Amygdala (tissue), 56 donors: ENCODE measurements at regions not wholly inside any gene's neighbourhood (a gene's known extent, or its start where the extent isn't known, plus 50 kb on each side); places are given as distances from the start of the nearest gene placed in this dataset.
A peak's percentile ranks its signal among the peaks of the same experiment; 100 is the strongest.

Experiments used
- DNase-seq, 56 donors: peaks; one replicate each; lab custom pipeline; 2025; lab: John Stamatoyannopoulos, UW

GRCh38 chr1:29708796-29709703, 472.7 kb downstream of the PTPRU start:
- DNase-seq, result no peak

- DNase-seq, result no peak
These were observed 472.1 kb downstream of the PTPRU start for GRCh38 chr1:29708381-29708780.

GRCh38 chr1:29707796-29708195, 471.5 kb downstream of the PTPRU start:
- DNase-seq, result no peak

- DNase-seq, result no peak
These were observed 470.6 kb downstream of the PTPRU start for GRCh38 chr1:29706936-29707335.

GRCh38 chr1:29704430-29704829, 468.1 kb downstream of the PTPRU start:
- DNase-seq, result no peak

GRCh38 chr1:29703596-29704370, 467.5 kb downstream of the PTPRU start:
- peak in 7 of 56 donors; percentile 10 to 31 (median 16) for DNase-seq

GRCh38 chr1:29700491-29700890, 464.2 kb downstream of the PTPRU start:
- no peak for DNase-seq

- DNase-seq, result no peak
These were observed 462.3 kb downstream of the PTPRU start for GRCh38 chr1:29698626-29699025.

GRCh38 chr1:29698033-29698432, 461.7 kb downstream of the PTPRU start:
- DNase-seq, result no peak

GRCh38 chr1:29697391-29697780, 461.1 kb downstream of the PTPRU start:
- no peak for DNase-seq

GRCh38 chr1:29696656-29697390, 460.5 kb downstream of the PTPRU start:
- no peak for DNase-seq

- no peak for DNase-seq
These were observed 459.5 kb downstream of the PTPRU start for GRCh38 chr1:29695803-29696202.

GRCh38 chr1:29695036-29695435, 458.7 kb downstream of the PTPRU start:
- no peak for DNase-seq

GRCh38 chr1:29691499-29691898, 455.2 kb downstream of the PTPRU start:
- DNase-seq, result no peak

GRCh38 chr1:29690156-29690555, 453.8 kb downstream of the PTPRU start:
- no peak for DNase-seq

GRCh38 chr1:29689372-29690030, 453.2 kb downstream of the PTPRU start:
- no peak for DNase-seq

GRCh38 chr1:29688471-29689365, 452.4 kb downstream of the PTPRU start:
- no peak for DNase-seq

GRCh38 chr1:29687601-29688244, 451.4 kb downstream of the PTPRU start:
- DNase-seq, result no peak

GRCh38 chr1:29687166-29687565, 450.8 kb downstream of the PTPRU start:
- no peak for DNase-seq
